Neural progenitor cell (in vitro differentiated cells): ENCODE measurements at regions not wholly inside any gene's neighbourhood (a gene's known extent, or its start where the extent isn't known, plus 50 kb on each side); places are given as distances from the start of the nearest gene placed in this dataset.

Source experiments
- DNase-seq: peaks from one replicate; pipeline ENCODE4 v3.0.0-alpha.2; 2016; ENCODE audit warnings: low spot score
- H2AFZ ChIP-seq: fragments of 200-600 bp; sonication (generic); replicated peaks from 2 replicates; pipeline ENCODE4 v1.6.1; 2016; ENCODE audit warnings: antibody characterized with exemption
- H3F3A ChIP-seq: fragments of 200-600 bp; sonication (generic); 2 replicates; pipeline ENCODE4 v1.6.1; 2016; ENCODE audit warnings: antibody characterized with exemption, low read depth
- H3K27ac ChIP-seq: fragments of 200-600 bp; sonication (generic); 2 replicates; pipeline ENCODE4 v1.5.1; 2016; ENCODE audit warnings: mild to moderate bottlenecking
- H3K27me3 ChIP-seq: fragments of 200-600 bp; sonication (generic); 2 replicates; pipeline ENCODE4 v1.6.1; 2016; ENCODE audit warnings: mild to moderate bottlenecking, moderate library complexity
- H3K36me3 ChIP-seq: fragments of 200-600 bp; sonication (generic); 2 replicates; pipeline ENCODE4 v1.5.1; 2016
- H3K4me1 ChIP-seq: fragments of 200-600 bp; sonication (generic); 2 replicates; pipeline ENCODE4 v1.6.1; 2016; ENCODE audit warnings: mixed run types
- H3K4me2 ChIP-seq: fragments of 200-600 bp; sonication (generic); 2 replicates; pipeline ENCODE4 v1.6.1; 2016
- H3K4me3 ChIP-seq: fragments of 200-600 bp; sonication (generic); 2 replicates; pipeline ENCODE4 v1.5.1; 2016
- H3K79me2 ChIP-seq: fragments of 200-600 bp; sonication (generic); 2 replicates; pipeline ENCODE4 v1.6.1; 2016; ENCODE audit warnings: low read depth
- H3K9ac ChIP-seq: fragments of 200-600 bp; sonication (generic); 2 replicates; pipeline ENCODE4 v1.6.1; 2016
- H3K9me3 ChIP-seq: fragments of 200-600 bp; sonication (generic); 2 replicates; pipeline ENCODE4 v1.5.1; 2016; ENCODE audit warnings: low read depth
- H4K20me1 ChIP-seq: fragments of 200-600 bp; sonication (generic); 2 replicates; pipeline ENCODE4 v1.6.1; 2016; ENCODE audit warnings: low read depth
- H3K27ac Mint-ChIP-seq: 3 replicates; pipeline ENCODE4 v1.8.0; 2021; ENCODE audit warnings: mixed read lengths
- H3K27me3 Mint-ChIP-seq: 2 replicates; pipeline ENCODE4 v1.8.0; 2022; ENCODE audit warnings: low read depth, mild to moderate bottlenecking, inconsistent platforms, moderate library complexity, mixed read lengths; ENCODE audit not compliant: insufficient read depth
- H3K36me3 Mint-ChIP-seq: 3 replicates; pipeline ENCODE4 v1.8.0; 2021; ENCODE audit warnings: mixed read lengths
- H3K4me1 Mint-ChIP-seq: 3 replicates; pipeline ENCODE4 v1.8.0; 2021; ENCODE audit warnings: mixed read lengths
- H3K4me3 Mint-ChIP-seq: 3 replicates; pipeline ENCODE4 v1.8.0; 2021; ENCODE audit warnings: mild to moderate bottlenecking, moderate library complexity, mixed read lengths
- H3K9me3 Mint-ChIP-seq: 3 replicates; pipeline ENCODE4 v1.8.0; 2020; ENCODE audit warnings: mixed read lengths
- EZH2 ChIP-seq: fragments of 200-600 bp; sonication (generic); IDR thresholded peaks from 2 replicates; pipeline ENCODE4 v1.6.1; 2017; ENCODE audit warnings: antibody characterized with exemption, mild to moderate bottlenecking, moderate library complexity
- EZH2phosphoT487 ChIP-seq: fragments of 200-600 bp; sonication (generic); IDR thresholded peaks from 2 replicates; pipeline ENCODE4 v1.6.1; 2017; ENCODE audit warnings: antibody characterized with exemption
- TF ChIP-seq, protein P1 (sequence below): fragments of 200-600 bp; sonication (generic); IDR thresholded peaks from 2 replicates; pipeline ENCODE4 v1.5.1; 2017; ENCODE audit warnings: antibody characterized with exemption, mild to moderate bottlenecking

DNA sequence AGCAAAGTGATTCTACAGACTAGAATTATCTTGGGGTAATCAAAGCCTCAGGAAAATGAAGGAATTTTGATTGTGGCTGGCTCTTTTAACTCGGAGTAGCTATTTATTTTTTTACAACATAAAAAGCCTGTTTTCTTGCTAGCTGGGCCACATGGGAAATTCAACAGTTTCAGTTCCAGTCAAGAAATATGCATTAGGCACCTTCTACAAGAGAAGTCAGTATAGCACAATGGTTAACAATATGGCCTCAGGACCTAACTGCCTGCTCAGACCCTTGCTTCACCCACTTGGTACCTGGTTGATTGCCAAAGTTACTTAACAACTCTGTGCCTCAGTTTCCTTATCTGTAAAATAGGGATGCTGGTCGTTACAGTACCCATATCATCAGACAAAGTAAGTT, 586.2 kb downstream of the ZNF608 start:
- Histone ChIP-seq H3K9ac (no peak overlapping the region), H3K36me3 (no peaks in the 10 kb centered on the region), H4K20me1 (no peaks in the 10 kb centered on the region), H3K4me3 (no peak overlapping the region), H2AFZ (no peak overlapping the region), H3K27me3 (no peaks in the 10 kb centered on the region), H3K4me1 (no peaks in the 10 kb centered on the region), H3F3A (no peaks in the 10 kb centered on the region), H3K79me2 (no peaks in the 10 kb centered on the region), H3K27ac (no peak overlapping the region), H3K9me3 (no peaks in the 10 kb centered on the region), H3K4me2 (no peak overlapping the region)
- TF ChIP-seq, protein P1, sequence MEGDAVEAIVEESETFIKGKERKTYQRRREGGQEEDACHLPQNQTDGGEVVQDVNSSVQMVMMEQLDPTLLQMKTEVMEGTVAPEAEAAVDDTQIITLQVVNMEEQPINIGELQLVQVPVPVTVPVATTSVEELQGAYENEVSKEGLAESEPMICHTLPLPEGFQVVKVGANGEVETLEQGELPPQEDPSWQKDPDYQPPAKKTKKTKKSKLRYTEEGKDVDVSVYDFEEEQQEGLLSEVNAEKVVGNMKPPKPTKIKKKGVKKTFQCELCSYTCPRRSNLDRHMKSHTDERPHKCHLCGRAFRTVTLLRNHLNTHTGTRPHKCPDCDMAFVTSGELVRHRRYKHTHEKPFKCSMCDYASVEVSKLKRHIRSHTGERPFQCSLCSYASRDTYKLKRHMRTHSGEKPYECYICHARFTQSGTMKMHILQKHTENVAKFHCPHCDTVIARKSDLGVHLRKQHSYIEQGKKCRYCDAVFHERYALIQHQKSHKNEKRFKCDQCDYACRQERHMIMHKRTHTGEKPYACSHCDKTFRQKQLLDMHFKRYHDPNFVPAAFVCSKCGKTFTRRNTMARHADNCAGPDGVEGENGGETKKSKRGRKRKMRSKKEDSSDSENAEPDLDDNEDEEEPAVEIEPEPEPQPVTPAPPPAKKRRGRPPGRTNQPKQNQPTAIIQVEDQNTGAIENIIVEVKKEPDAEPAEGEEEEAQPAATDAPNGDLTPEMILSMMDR, result no peak
- TF ChIP-seq EZH2phosphoT487, result no peak
- TF ChIP-seq EZH2, result no peak
- Mint-ChIP-seq H3K36me3 (peaks cover 4% of the 10 kb centered on the region), H3K27me3 (peaks cover 2% of the 10 kb centered on the region), H3K9me3 (peaks cover 22% of the 10 kb centered on the region), H3K4me1 (peaks cover 24% of the 10 kb centered on the region), H3K4me3 (no peak overlapping the region), H3K27ac (no peak overlapping the region)
- no peak for DNase-seq

DNA sequence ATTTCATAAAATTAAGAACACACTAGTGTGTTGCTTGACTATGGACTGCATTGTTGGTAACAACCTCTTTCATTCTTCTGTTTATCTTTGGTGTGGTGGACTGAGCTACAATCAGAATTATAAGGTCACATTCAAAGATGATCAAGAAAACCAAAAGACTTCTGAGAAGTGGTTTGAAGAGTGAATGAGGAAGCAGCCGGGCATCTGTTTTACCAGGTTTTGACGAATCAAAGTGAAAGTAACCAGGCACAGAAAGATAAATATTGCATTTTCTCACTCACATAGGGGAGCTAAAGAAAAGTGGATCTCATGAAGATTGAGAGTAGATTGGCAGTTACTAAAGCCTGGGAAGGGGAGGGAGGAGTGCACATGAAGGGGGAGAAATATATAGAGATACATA, 589.1 kb downstream of the ZNF608 start:
- no peak overlapping the region for H3K4me3 Mint-ChIP-seq
- no peak overlapping the region for H3K4me3 ChIP-seq
- H3K9ac ChIP-seq, result no peak overlapping the region
- H3F3A ChIP-seq, result no peaks in the 10 kb centered on the region
- no peak overlapping the region for H3K27ac Mint-ChIP-seq
- H3K27me3 ChIP-seq, result no peaks in the 10 kb centered on the region
- no peaks in the 10 kb centered on the region for H3K36me3 ChIP-seq
- TF ChIP-seq, protein P1, result no peak
- TF ChIP-seq EZH2 (no peak), EZH2phosphoT487 (no peak)
- no peaks in the 10 kb centered on the region for H3K4me1 ChIP-seq
- no peaks in the 10 kb centered on the region for H3K79me2 ChIP-seq
- no peaks in the 10 kb centered on the region for H4K20me1 ChIP-seq
- peaks cover 9% of the 10 kb centered on the region for H3K9me3 ChIP-seq
- H3K4me1 Mint-ChIP-seq, result peaks cover 6% of the 10 kb centered on the region
- H3K27me3 Mint-ChIP-seq, result no peaks in the 10 kb centered on the region
- H3K27ac ChIP-seq, result no peak overlapping the region
- no peak overlapping the region for H3K4me2 ChIP-seq
- peaks cover 39% of the 10 kb centered on the region for H3K9me3 Mint-ChIP-seq
- no peak for DNase-seq
- H3K36me3 Mint-ChIP-seq, result peaks cover 5% of the 10 kb centered on the region
- no peak overlapping the region for H2AFZ ChIP-seq

DNA sequence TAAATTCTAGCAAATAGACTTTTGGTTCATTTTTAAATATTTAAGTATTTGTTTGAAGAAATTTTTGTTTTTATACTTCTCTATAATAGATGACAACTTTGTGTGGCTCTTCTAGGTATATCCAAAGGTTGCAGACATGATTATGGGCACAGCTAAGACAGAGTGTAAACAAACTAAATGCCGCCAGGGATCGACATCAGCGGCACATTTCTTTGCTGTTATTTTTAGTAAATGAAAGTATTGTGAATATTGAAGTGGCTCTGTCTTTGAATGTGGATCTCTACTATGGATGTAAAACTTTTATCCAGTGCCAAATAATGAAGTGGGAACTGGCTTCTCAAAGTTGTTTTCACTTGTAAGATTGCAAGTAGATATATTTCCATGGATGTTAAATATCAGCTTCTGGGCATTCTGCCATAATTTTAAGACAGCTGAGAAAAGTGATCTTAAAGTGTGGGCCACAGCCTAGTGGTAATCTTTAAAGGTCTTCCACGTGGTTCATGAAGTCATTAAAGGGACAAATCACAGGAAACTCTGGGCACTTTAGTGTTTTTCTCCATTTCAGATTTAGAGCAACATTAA, 589.9 kb downstream of the ZNF608 start:
- Mint-ChIP-seq H3K36me3 (peaks cover 5% of the 10 kb centered on the region), H3K9me3 (peaks cover 43% of the 10 kb centered on the region), H3K4me3 (no peak overlapping the region), H3K4me1 (peaks cover 1% of the 10 kb centered on the region), H3K27me3 (no peaks in the 10 kb centered on the region), H3K27ac (no peak overlapping the region)
- H2AFZ ChIP-seq, result no peak overlapping the region
- no peaks in the 10 kb centered on the region for H3K79me2 ChIP-seq
- TF ChIP-seq EZH2, result no peak
- TF ChIP-seq, protein P1, result no peak
- no peak overlapping the region for H3K4me3 ChIP-seq
- DNase-seq, result no peak
- no peak overlapping the region for H3K4me2 ChIP-seq
- H3K9me3 ChIP-seq, result peaks cover 9% of the 10 kb centered on the region
- H3K27me3 ChIP-seq, result no peaks in the 10 kb centered on the region
- H3K9ac ChIP-seq, result no peak overlapping the region
- H3K36me3 ChIP-seq, result no peaks in the 10 kb centered on the region
- no peaks in the 10 kb centered on the region for H3K4me1 ChIP-seq
- H3F3A ChIP-seq, result no peaks in the 10 kb centered on the region
- H4K20me1 ChIP-seq, result no peaks in the 10 kb centered on the region
- no peak overlapping the region for H3K27ac ChIP-seq
